ENCODE measurements at regions not wholly inside any gene's neighbourhood (a gene's known extent, or its start where the extent isn't known, plus 50 kb on each side); places are given as distances from the start of the nearest gene placed in this dataset.

DNA sequence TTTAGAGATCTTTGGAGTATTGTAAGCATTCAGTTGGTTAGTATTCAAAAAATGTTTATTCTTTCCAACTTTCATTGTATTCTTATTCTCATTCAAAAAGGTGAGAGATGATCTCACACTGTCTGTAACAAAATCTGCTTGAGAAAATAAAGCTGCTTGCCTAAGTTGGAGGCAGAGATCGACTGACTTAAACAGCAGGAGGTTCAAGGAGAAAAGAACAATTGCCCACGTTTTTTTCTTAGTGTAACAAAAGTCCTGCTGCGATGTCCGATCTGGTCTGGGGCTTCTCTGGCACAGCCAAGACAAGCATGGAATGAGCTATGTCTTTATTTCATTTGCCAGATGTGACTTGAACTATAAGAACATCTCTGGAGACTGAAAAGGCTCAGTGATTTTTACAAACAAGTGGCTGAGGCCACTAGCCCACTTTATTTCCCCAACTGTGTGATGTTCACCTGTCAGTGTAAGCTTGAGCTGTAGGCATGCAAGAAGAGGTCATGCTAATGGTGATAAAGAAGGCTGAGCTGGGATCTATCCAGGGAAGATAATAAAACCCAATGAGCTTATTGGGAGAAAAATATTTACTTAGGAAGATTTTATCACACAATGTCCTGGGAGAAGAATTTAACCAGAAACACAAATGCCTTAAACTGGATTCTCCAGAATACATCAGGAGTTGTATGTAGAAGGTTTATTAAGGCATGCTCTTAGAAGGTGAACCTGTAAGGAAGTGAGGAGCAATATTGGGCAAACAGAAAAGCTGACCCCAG is 580.1 kb upstream of the BTBD3 start:
- Histone ChIP-seq H3K27me3 (no peaks in the 10 kb centered on the region), H3K4me3 (no peak overlapping the region), H3K9me3 (no peaks in the 10 kb centered on the region), H3K4me1 (no peaks in the 10 kb centered on the region), H3K36me3 (no peaks in the 10 kb centered on the region), H3K27ac (replicated peaks in 1 of 4) (no peak overlapping the region)
- intact Hi-C loops (cut with DNase I), result no loop called here
- DNase-seq (ENCODE audit: extremely low spot score), result no peak
- no peak for TF ChIP-seq POLR2A (IDR thresholded peaks at IDR 0.05; ENCODE audit: low read depth)
- TF ChIP-seq, protein P1, sequence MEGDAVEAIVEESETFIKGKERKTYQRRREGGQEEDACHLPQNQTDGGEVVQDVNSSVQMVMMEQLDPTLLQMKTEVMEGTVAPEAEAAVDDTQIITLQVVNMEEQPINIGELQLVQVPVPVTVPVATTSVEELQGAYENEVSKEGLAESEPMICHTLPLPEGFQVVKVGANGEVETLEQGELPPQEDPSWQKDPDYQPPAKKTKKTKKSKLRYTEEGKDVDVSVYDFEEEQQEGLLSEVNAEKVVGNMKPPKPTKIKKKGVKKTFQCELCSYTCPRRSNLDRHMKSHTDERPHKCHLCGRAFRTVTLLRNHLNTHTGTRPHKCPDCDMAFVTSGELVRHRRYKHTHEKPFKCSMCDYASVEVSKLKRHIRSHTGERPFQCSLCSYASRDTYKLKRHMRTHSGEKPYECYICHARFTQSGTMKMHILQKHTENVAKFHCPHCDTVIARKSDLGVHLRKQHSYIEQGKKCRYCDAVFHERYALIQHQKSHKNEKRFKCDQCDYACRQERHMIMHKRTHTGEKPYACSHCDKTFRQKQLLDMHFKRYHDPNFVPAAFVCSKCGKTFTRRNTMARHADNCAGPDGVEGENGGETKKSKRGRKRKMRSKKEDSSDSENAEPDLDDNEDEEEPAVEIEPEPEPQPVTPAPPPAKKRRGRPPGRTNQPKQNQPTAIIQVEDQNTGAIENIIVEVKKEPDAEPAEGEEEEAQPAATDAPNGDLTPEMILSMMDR (IDR thresholded peaks at IDR 0.05), result no peak
- TF ChIP-seq POLR2AphosphoS5 (IDR thresholded peaks at IDR 0.05), result no peak
- no peak for TF ChIP-seq EP300 (IDR thresholded peaks at IDR 0.05)
- 49% methylated on average over 4 of the region's 4 CpGs for WGBS

- no peak for DNase-seq (ENCODE audit: extremely low spot score)
- Histone ChIP-seq H3K27me3 (no peaks in the 10 kb centered on the region), H3K27ac (replicated peaks in 1 of 4) (no peak overlapping the region), H3K4me3 (no peak overlapping the region), H3K4me1 (no peaks in the 10 kb centered on the region), H3K36me3 (no peaks in the 10 kb centered on the region), H3K9me3 (no peaks in the 10 kb centered on the region)
- 76% methylated on average over 2 of the region's 2 CpGs for WGBS
- no peak for TF ChIP-seq POLR2AphosphoS5 (IDR thresholded peaks at IDR 0.05)
- no peak for TF ChIP-seq EP300 (IDR thresholded peaks at IDR 0.05)
- TF ChIP-seq, protein P1 (IDR thresholded peaks at IDR 0.05), result no peak
- intact Hi-C loops (cut with DNase I), result no loop called here
These were observed 579.0 kb upstream of the BTBD3 start for GRCh38 chr20:11338496-11339306.

DNA sequence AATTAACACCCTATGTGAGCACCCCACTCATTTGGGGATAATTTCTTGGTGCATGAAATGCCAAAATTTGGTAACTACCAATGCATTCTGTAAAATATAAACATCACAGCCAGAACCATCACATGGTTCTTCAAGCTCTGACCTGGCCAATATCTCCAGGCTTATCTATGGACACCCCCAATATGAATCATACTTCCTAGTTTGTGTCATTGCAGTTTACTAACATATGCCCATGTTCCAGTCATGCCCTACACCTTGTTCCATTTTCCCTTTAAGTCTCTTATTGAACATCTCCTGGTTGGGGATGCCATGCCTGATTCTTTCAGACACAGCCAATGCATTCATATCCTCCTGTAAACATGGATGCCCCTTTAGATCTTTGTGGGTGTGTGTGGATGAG is 572.8 kb upstream of the BTBD3 start:
- intact Hi-C loops (cut with DNase I), result no loop called here
- Histone ChIP-seq H3K9me3 (no peaks in the 10 kb centered on the region), H3K27me3 (no peaks in the 10 kb centered on the region), H3K27ac (replicated peaks in 1 of 4) (no peak overlapping the region), H3K4me1 (no peaks in the 10 kb centered on the region), H3K36me3 (no peaks in the 10 kb centered on the region), H3K4me3 (no peak overlapping the region)
- DNase-seq (ENCODE audit: extremely low spot score), result no peak
- TF ChIP-seq, protein P1 (IDR thresholded peaks at IDR 0.05), result no peak
- TF ChIP-seq POLR2AphosphoS5 (IDR thresholded peaks at IDR 0.05), result no peak
- no peak for TF ChIP-seq EP300 (IDR thresholded peaks at IDR 0.05)
- TF ChIP-seq POLR2A (IDR thresholded peaks at IDR 0.05; ENCODE audit: low read depth), result no peak

DNA sequence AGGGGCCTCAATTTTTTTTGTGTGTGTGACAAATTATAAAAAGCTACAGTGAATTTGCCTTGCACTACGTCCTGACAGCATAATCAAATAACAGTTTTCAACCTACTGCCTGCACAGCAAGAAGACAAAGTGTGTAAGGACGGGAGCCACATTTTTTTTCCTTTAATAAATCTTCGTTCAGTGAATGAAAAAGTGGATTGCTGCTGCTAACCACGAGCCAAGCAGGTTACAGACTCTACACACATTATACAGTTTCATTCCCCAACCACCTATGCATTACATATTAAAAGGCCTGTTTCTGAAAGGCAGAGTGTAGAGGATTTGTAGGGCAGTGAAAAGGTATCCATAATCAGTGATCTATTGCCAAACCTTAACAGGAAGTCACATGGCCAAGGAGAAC is 570.0 kb upstream of the BTBD3 start:
- Histone ChIP-seq H3K9me3 (no peaks in the 10 kb centered on the region), H3K27me3 (no peaks in the 10 kb centered on the region), H3K36me3 (no peaks in the 10 kb centered on the region), H3K4me1 (no peaks in the 10 kb centered on the region), H3K27ac (replicated peaks in 1 of 4) (no peak overlapping the region), H3K4me3 (no peak overlapping the region)
- intact Hi-C loops (cut with DNase I), result no loop called here
- 64% methylated on average over 4 of the region's 4 CpGs for WGBS
- DNase-seq (ENCODE audit: extremely low spot score), result no peak
- TF ChIP-seq POLR2A (IDR thresholded peaks at IDR 0.05; ENCODE audit: low read depth), result no peak
- no peak for TF ChIP-seq POLR2AphosphoS5 (IDR thresholded peaks at IDR 0.05)
- no peak for TF ChIP-seq EP300 (IDR thresholded peaks at IDR 0.05)
- TF ChIP-seq, protein P1 (IDR thresholded peaks at IDR 0.05), result no peak
